CD14-positive monocyte (primary cell): ENCODE measurements at regions not wholly inside any gene's neighbourhood (a gene's known extent, or its start where the extent isn't known, plus 50 kb on each side); places are given as distances from the start of the nearest gene placed in this dataset.

Experiments used
- DNase-seq, 3 donors: peaks; one replicate each; pipeline ENCODE4 v3.0.0-alpha.2; 2011 to 2022
- H2AFZ ChIP-seq: 2 replicates; pipeline ENCODE4 v1.6.0; 2012; ENCODE audit warnings: mild to moderate bottlenecking, low read depth, low read length, inconsistent platforms; ENCODE audit not compliant: insufficient read depth, poor library complexity, severe bottlenecking
- H3K27ac ChIP-seq, 2 donors: 1 replicate in 1 of 2; 2 replicates in 1 of 2; pipeline ENCODE4 v1.5.1; 2012 to 2013; ENCODE audit warnings: low read length in 2 of 2, control low read depth in 1 of 2, inconsistent platforms in 1 of 2, low read depth in 1 of 2, mild to moderate bottlenecking in 1 of 2
- H3K27me3 ChIP-seq, 2 donors: one replicate each; pipeline versions ENCODE4 v1.6.0 to v1.6.1; 2011 to 2013; ENCODE audit warnings: low read length in 2 of 2; ENCODE audit not compliant: control insufficient read depth in 2 of 2, insufficient read depth in 2 of 2
- H3K36me3 ChIP-seq, 2 donors: replicated peaks in 1 of 2; 1 replicate in 1 of 2; 2 replicates in 1 of 2; pipeline versions ENCODE4 v1.5.1 to v1.6.1; 2012 to 2013; ENCODE audit warnings: low read length in 2 of 2, control low read depth in 1 of 2, inconsistent platforms in 1 of 2, mild to moderate bottlenecking in 1 of 2; ENCODE audit not compliant: insufficient read depth in 2 of 2, control insufficient read depth in 1 of 2
- H3K4me1 ChIP-seq, 2 donors: 1 replicate in 1 of 2; 2 replicates in 1 of 2; pipeline versions ENCODE4 v1.5.1 to v1.6.1; 2012 to 2013; ENCODE audit warnings: low read length in 2 of 2, control low read depth in 1 of 2, inconsistent platforms in 1 of 2, mild to moderate bottlenecking in 1 of 2, moderate library complexity in 1 of 2; ENCODE audit not compliant: insufficient read depth in 2 of 2, control insufficient read depth in 1 of 2
- H3K4me2 ChIP-seq: replicated peaks from 2 replicates; pipeline ENCODE3; 2012; ENCODE audit warnings: low read length, moderate library complexity, mild to moderate bottlenecking; ENCODE audit not compliant: poor library complexity, severe bottlenecking; ENCODE audit errors: extremely low read depth
- H3K4me3 ChIP-seq, 3 experiments: fragments of 200-600 bp in 1 of 3; sonication (generic) in 1 of 3; replicated peaks in 1 of 3; 1 replicate in 2 of 3; 2 replicates in 1 of 3; pipeline ENCODE4 v1.5.1; 2011 to 2013; ENCODE audit warnings: low read length in 3 of 3, mild to moderate bottlenecking in 3 of 3, control low read depth in 2 of 3, low read depth in 2 of 3, inconsistent platforms in 1 of 3, moderate library complexity in 1 of 3
- H3K79me2 ChIP-seq: 2 replicates; pipeline ENCODE4 v1.6.0; 2012; ENCODE audit warnings: mild to moderate bottlenecking, control low read depth, inconsistent platforms, low read length, moderate library complexity; ENCODE audit not compliant: insufficient read depth
- H3K9ac ChIP-seq: 2 replicates; pipeline ENCODE4 v1.6.0; 2017; ENCODE audit warnings: low read length, mild to moderate bottlenecking; ENCODE audit not compliant: insufficient read depth, poor library complexity, severe bottlenecking
- H3K9me3 ChIP-seq, 2 donors: replicated peaks in 1 of 2; 1 replicate in 1 of 2; 2 replicates in 1 of 2; pipeline versions ENCODE4 v1.5.1 to v1.6.1; 2012 to 2013; ENCODE audit warnings: low read length in 2 of 2, control low read depth in 1 of 2; ENCODE audit not compliant: control insufficient read depth in 1 of 2, insufficient read depth in 1 of 2
- H4K20me1 ChIP-seq: 2 replicates; pipeline ENCODE4 v1.6.0; 2012; ENCODE audit warnings: mild to moderate bottlenecking, low read length, control low read depth, moderate library complexity; ENCODE audit not compliant: insufficient read depth
- H3K27ac Mint-ChIP-seq, 7 donors: one replicate each; pipeline ENCODE4 v1.8.0; 2020; ENCODE audit warnings: mild to moderate bottlenecking in 7 of 7, mixed read lengths in 7 of 7, moderate library complexity in 6 of 7, inconsistent platforms in 2 of 7
- H3K27me3 Mint-ChIP-seq, 3 donors: one replicate each; pipeline ENCODE4 v1.8.0; 2021 to 2022; ENCODE audit warnings: low read depth in 3 of 3, mild to moderate bottlenecking in 3 of 3, mixed read lengths in 3 of 3, moderate library complexity in 3 of 3, inconsistent platforms in 1 of 3
- H3K36me3 Mint-ChIP-seq, 2 donors: one replicate each; pipeline ENCODE4 v1.8.0; 2020; ENCODE audit warnings: mixed read lengths in 2 of 2, inconsistent platforms in 1 of 2, mild to moderate bottlenecking in 1 of 2
- H3K4me1 Mint-ChIP-seq: one replicate; pipeline ENCODE4 v1.8.0; 2020; ENCODE audit warnings: mild to moderate bottlenecking, mixed read lengths
- H3K4me3 Mint-ChIP-seq, 2 donors: one replicate each; pipeline ENCODE4 v1.8.0; 2020; ENCODE audit warnings: mild to moderate bottlenecking in 2 of 2, mixed read lengths in 2 of 2, moderate library complexity in 1 of 2
- H3K9me3 Mint-ChIP-seq, 7 donors: one replicate each; pipeline ENCODE4 v1.8.0; 2020 to 2022; ENCODE audit warnings: mixed read lengths in 7 of 7, mild to moderate bottlenecking in 6 of 7, moderate library complexity in 6 of 7, inconsistent platforms in 2 of 7
- CTCF ChIP-seq: fragments of 200-600 bp; IDR thresholded peaks from one replicate; pipeline ENCODE4 v1.8.0; 2022; ENCODE audit warnings: antibody characterized with exemption, mild to moderate bottlenecking
- WGBS: methylation state at CpG from one replicate; pipeline ENCODE4 v1.1.5; 2013; ENCODE audit warnings: missing lambda C conversion rate; ENCODE audit not compliant: insufficient coverage; 5-methylcytosine and 5-hydroxymethylcytosine counted together
- intact Hi-C, 2 donors: fragments of 100-400 bp; cut with micrococcal nuclease; formaldehyde crosslinking; loops; one replicate each; pipeline versions ENCODE4 v1.15.0 to v1.15.1; 2023

- no peaks in the 10 kb centered on the region for H3K27me3 ChIP-seq
Observed at GRCh38 chr4:4720646-4721045, 138.8 kb upstream of the MSX1 start.

GRCh38 chr4:4719436-4719835, 140.0 kb upstream of the MSX1 start:
- Histone ChIP-seq H3K79me2 (no peaks in the 10 kb centered on the region), H3K36me3 (no peaks in the 10 kb centered on the region), H4K20me1 (no peaks in the 10 kb centered on the region), H3K4me2 (no peak overlapping the region), H3K9me3 (peaks cover 5 to 12% of the 10 kb centered on the region in 2 donors), H3K4me1 (no peaks in the 10 kb centered on the region), H3K9ac (no peak overlapping the region), H2AFZ (no peak overlapping the region), H3K4me3 (no peak overlapping the region), H3K27me3 (no peaks in the 10 kb centered on the region), H3K27ac (no peak overlapping the region)
- Mint-ChIP-seq H3K27ac (no peak overlapping the region), H3K36me3 (no peaks in the 10 kb centered on the region), H3K9me3 (peaks cover 7 to 23% (median 14%) of the 10 kb centered on the region in 7 donors), H3K4me1 (no peaks in the 10 kb centered on the region), H3K4me3 (no peak overlapping the region), H3K27me3 (peaks cover 0 to 2% (median 1%) of the 10 kb centered on the region in 3 donors)
- DNase-seq = no peak
- intact Hi-C loops = no loop called here
- WGBS = 100% methylated on average over 1 of the region's 4 CpGs
- TF ChIP-seq CTCF = no peak

More at GRCh38 chr4:4720646-4721045, 138.8 kb upstream of the MSX1 start:
- Histone ChIP-seq H4K20me1 (no peaks in the 10 kb centered on the region), H3K4me1 (no peaks in the 10 kb centered on the region), H3K4me2 (no peak overlapping the region), H3K9ac (no peak overlapping the region), H3K27ac (no peak overlapping the region), H2AFZ (no peak overlapping the region), H3K4me3 (no peak overlapping the region), H3K36me3 (no peaks in the 10 kb centered on the region), H3K9me3 (peaks cover 17 to 20% of the 10 kb centered on the region in 2 donors), H3K79me2 (no peaks in the 10 kb centered on the region)
- no peak for DNase-seq
- H3K27me3 Mint-ChIP-seq = peaks cover 0 to 2% (median 1%) of the 10 kb centered on the region in 3 donors
- no peak for TF ChIP-seq CTCF
- peaks cover 11 to 31% (median 18%) of the 10 kb centered on the region in 7 donors for H3K9me3 Mint-ChIP-seq
- H3K4me1 Mint-ChIP-seq = no peaks in the 10 kb centered on the region
- H3K27ac Mint-ChIP-seq = no peak overlapping the region
- H3K36me3 Mint-ChIP-seq = no peaks in the 10 kb centered on the region
- H3K4me3 Mint-ChIP-seq = no peak overlapping the region
- intact Hi-C loops = no loop called here
- WGBS = 98% methylated on average over 6 of the region's 6 CpGs
